K562 (cell line): ENCODE measurements at regions not wholly inside any gene's neighbourhood (a gene's known extent, or its start where the extent isn't known, plus 50 kb on each side); places are given as distances from the start of the nearest gene placed in this dataset.

Experiments
- CBX8 ChIP-seq: fragments of 200-600 bp; sonication (generic); IDR thresholded peaks from 2 replicates; pipeline ENCODE4 v1.6.1; 2012; ENCODE audit warnings: borderline replicate concordance, mixed run types, low read depth, mild to moderate bottlenecking, moderate library complexity, mixed read lengths, low read length, control low read depth, inconsistent platforms; ENCODE audit not compliant: poor library complexity, severe bottlenecking; ENCODE audit errors: extremely low read depth
- CREB1 ChIP-seq, 2 experiments: sonication (generic) in 1 of 2; formaldehyde crosslinking in 1 of 2; IDR thresholded peaks; 2 replicates each; pipeline versions ENCODE4 v1.6.1 to v1.8.0; 2012 to 2022; ENCODE audit warnings: inconsistent platforms in 1 of 2, mild to moderate bottlenecking in 1 of 2, missing genetic modification reagents in 1 of 2, moderate library complexity in 1 of 2
- CTCF ChIP-seq, 3 experiments: IDR thresholded peaks in 2 of 3; conservative IDR thresholded peaks in 1 of 3; 2 replicates each; pipeline ENCODE4 v1.5.1; 2011 to 2012; ENCODE audit warnings: low read length in 3 of 3, mild to moderate bottlenecking in 3 of 3, control low read depth in 2 of 3, improper control_type of control experiment in 1 of 3, inconsistent platforms in 1 of 3, low read depth in 1 of 3, mixed read lengths in 1 of 3, moderate library complexity in 1 of 3; ENCODE audit not compliant: insufficient read depth in 2 of 3
- EP300 ChIP-seq: IDR thresholded peaks from 2 replicates; pipeline ENCODE4 v1.6.1; 2012; ENCODE audit warnings: low read length, improper control_type of control experiment
- HLTF ChIP-seq: fragments of 450-650 bp; IDR thresholded peaks from 2 replicates; pipeline ENCODE4 v1.6.1; 2016
- MAX ChIP-seq: sonication (generic); formaldehyde crosslinking; IDR thresholded peaks from 2 replicates; pipeline ENCODE4 v1.9.0; 2022; ENCODE audit warnings: mild to moderate bottlenecking, missing genetic modification reagents
- MYC ChIP-seq, 2 experiments: fragments of 250-450 bp in 1 of 2; sonication (Bioruptor Pico) in 1 of 2; IDR thresholded peaks; 2 replicates each; pipeline versions ENCODE4 v1.5.1 to v1.6.1; 2012 to 2021; ENCODE audit warnings: low read depth in 2 of 2, borderline replicate concordance in 1 of 2, improper control_type of control experiment in 1 of 2, low read length in 1 of 2, mild to moderate bottlenecking in 1 of 2, moderate library complexity in 1 of 2
- YY1 ChIP-seq, 3 experiments: IDR thresholded peaks; 2 replicates each; pipeline ENCODE4 v1.6.1; 2011; ENCODE audit warnings: low read length in 2 of 3, mild to moderate bottlenecking in 2 of 3, moderate library complexity in 2 of 3, borderline replicate concordance in 1 of 3, control low read depth in 1 of 3, low read depth in 1 of 3; ENCODE audit not compliant: insufficient read depth in 3 of 3, insufficient replicate concordance in 2 of 3, control insufficient read depth in 1 of 3, insufficient read length in 1 of 3; ENCODE audit errors: extremely low read depth in 1 of 3
- ZNF384 ChIP-seq: IDR thresholded peaks from 2 replicates; pipeline ENCODE4 v1.6.1; 2012; ENCODE audit warnings: low read depth, low read length, improper control_type of control experiment

GRCh38 chr14:98109326-98109725, 1162.7 kb downstream of the BCL11B start:
- TF ChIP-seq EP300: no peak
- no peak for TF ChIP-seq CBX8
- no peak for TF ChIP-seq YY1 (IDR thresholded peaks at IDR 0.05; ENCODE audit: borderline replicate concordance in 1 of 3, control insufficient read depth in 1 of 3, extremely low read depth in 1 of 3, insufficient read depth in 3 of 3, insufficient read length in 1 of 3, insufficient replicate concordance in 2 of 3, low read depth in 1 of 3, low read length in 2 of 3)
- no peak for TF ChIP-seq CREB1 (IDR thresholded peaks at IDR 0.05)
- no peak for TF ChIP-seq CREB1 (CRISPR knock-in tag; IDR thresholded peaks at IDR 0.05)
- no peak for TF ChIP-seq CTCF (IDR thresholded peaks at IDR 0.05 in 2 of 3, conservative IDR thresholded peaks at IDR 0.05 in 1 of 3; ENCODE audit: insufficient read depth in 2 of 3, low read depth in 1 of 3, low read length in 3 of 3)
- TF ChIP-seq ZNF384: no peak
- TF ChIP-seq HLTF: no peak
- TF ChIP-seq MYC (IDR thresholded peaks at IDR 0.05; ENCODE audit: low read depth, low read length): no peak
- TF ChIP-seq MYC (CRISPR knock-in tag; IDR thresholded peaks at IDR 0.05; ENCODE audit: borderline replicate concordance, low read depth): no peak
- no peak for TF ChIP-seq MAX (CRISPR knock-in tag)
